ENCODE measurements at regions not wholly inside any gene's neighbourhood (a gene's known extent, or its start where the extent isn't known, plus 50 kb on each side); places are given as distances from the start of the nearest gene placed in this dataset.

GRCh38 chr3:99357131-99357530 is 281.3 kb upstream of the COL8A1 start:
- no peak for TF ChIP-seq CTCF (IDR thresholded peaks at IDR 0.05)
- no peak for TF ChIP-seq POLR2A (IDR thresholded peaks at IDR 0.05)
- TF ChIP-seq POLR2AphosphoS5 (IDR thresholded peaks at IDR 0.05): no peak

Measured in sigmoid colon (tissue), 4 donors.